NCI-H82 (cell line): ENCODE measurements at regions not wholly inside any gene's neighbourhood (a gene's known extent, or its start where the extent isn't known, plus 50 kb on each side); places are given as distances from the start of the nearest gene placed in this dataset.
"Not testable (repeated sequence)": the region's sequence is repeated elsewhere in the genome, so short reads cannot be mapped to it uniquely, and the experiment has no call there.

Experiments used
- DNase-seq: peaks from one replicate; lab custom pipeline; 2025; lab: John Stamatoyannopoulos, UW

DNA sequence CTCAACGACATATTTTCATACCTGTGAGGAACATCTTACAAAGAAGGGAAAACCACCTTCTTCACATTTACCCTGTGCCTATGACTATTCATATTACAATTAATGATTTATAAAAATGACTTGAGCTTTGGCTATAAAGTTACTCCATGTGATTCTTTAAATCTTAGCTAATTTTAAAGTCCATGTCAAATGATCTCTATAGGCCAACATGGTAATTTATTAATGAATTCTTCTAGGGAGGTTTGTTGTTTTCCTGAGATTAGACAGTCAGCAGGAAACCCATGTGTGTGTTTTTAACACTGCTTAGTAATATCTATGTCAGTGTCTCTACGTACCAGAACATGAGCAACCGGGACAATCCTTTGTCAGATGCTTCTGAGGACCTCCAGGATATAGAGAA lies 307.3 kb downstream of the IPMK start:
- DNase-seq: no peak

DNA sequence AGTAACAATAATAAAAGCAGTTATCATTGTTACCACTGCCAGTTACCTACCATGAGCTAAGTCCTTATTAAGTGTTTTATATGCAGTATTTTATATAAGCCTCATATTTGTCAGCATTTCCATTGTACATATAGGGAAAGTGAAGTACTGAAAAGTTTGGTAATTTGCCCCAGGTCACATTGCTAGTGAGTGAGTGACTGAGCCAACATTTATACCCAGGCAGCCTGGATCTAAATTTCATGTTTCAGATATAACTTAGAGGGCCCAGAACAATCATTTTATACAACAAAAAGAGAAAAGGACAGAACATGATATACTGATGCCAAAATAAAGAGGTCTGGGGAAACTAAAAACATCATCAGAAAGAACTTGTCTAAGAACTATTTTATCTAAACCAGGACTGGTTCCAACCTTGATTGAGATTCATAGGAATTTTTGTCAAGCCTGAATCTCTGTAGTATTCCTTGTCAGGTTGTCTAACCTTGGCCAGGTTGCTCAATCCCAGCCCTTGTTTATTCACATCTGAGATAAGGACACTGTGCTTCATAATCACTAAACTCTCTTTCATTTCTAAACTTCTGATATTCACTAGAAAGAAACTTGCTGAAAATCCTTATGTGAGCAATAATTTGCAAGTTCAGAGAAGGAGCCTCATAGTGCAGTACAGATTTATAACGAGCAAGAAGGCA lies 308.2 kb downstream of the IPMK start:
- no peak for DNase-seq

DNA sequence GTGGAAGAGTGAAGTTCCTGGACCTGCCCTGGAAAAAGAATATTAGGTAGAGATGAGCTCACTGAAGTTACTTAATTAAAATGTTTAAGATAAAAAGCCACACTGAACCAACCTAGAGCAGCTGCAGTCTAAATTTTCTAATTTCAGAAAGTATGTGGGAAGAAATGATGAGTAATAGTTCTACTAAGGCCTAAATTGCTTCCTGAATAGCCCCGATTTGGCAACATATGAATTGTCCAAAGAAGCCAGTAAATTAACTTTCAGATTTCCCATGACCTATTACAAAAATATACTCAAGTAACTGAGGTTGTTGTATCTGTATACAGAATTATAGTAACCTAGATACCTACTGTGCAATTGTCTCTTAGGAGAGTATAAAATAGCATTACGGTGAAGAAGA lies 312.6 kb downstream of the IPMK start:
- DNase-seq: no peak

DNA sequence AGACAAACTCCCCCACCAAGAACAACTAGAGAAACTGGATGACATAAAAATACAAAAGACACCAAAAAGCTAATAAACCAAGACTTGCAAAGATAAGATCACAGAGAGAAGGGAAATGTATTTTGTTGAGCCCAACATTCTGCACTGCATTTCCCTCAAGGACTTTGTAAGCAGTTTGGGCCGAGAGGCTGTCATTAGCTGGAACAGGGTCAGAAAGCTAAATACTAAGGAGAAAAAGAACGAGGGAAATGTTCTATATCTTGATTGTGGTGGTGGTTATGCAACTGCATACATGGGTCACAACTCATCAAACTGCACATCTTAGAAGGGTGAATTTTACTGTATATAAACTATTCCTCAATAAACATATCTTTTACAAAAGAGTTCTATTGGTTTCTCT lies 315.0 kb downstream of the IPMK start:
- DNase-seq: no peak

DNA sequence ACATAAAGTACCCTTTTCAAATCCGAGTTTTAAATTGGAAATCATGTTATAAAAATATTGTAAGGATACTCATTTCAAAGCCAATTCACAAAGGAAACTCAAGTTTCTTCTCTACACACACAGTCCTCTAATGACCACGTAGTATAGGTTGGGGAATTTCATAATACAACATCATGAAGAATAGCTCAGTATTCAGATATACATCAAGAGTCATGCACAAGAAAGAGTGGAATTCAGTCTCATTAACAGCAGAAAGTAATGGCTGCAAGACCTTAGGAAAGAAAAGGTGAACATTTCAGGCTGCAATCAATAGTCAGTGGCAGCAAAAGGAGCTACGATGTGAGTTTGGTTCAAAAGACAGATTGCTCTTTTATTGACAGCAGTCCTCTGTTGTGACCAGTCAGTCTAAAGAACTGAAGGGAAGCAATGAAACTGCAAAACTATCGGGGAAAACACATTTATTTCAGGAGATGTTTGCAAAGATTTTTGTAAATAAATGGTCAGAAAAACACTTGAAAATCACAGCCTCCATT lies 317.2 kb downstream of the IPMK start:
- no peak for DNase-seq

DNA sequence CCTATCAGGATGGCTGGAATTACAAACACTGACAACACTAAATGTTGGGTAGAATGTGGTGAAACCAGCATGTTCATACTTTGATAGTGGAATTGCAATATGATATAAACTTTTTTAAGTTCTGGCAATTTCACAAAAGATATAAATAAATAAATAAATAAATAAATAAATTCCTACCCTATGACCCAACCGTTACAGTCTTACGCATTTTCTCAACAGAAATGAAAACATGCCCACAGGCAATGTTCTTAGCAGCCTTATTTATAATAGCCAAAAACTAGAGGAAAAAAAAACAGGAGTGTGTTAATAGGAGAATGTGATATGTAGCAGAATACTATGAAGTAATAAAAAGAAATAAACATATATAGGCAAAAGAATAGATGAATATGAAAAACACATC lies 318.9 kb downstream of the IPMK start:
- DNase-seq: no peak

DNA sequence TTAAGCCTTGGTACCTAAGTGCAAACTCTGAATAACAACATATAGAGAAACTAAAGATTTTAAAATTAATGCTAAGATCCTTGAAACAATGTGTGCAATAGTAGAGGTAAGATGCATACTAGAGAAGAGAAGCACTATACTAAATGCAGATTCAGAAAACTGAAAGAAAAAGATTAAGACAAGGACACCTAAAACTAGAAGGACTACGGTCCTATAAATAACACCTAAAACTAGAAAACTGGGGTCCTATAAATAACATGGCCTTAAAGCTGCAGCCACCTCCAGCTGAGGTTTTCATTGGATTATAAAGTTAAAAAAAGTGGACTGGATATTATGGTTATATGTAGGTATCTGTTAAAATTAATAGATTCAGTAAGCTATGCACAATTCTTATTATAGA lies 320.9 kb downstream of the IPMK start:
- DNase-seq: no peak

DNA sequence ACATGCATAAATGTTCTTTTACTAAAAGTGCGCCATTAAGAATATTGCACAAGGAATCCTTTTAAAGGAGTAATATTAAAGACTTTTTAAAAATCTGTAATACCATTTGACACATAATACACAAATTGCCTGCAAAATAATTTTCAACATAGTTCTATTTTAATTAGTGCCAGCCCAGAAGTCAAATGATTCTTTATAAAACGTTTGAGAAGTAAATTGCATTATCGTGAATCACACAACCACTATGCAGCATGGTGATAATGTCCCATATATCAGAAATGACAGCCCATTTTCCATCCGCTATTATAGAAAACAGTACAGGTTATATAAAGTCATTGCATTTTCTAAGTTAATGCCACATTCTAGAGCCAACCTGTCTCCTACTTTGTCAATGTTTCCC lies 324.0 kb downstream of the IPMK start:
- no peak for DNase-seq

DNA sequence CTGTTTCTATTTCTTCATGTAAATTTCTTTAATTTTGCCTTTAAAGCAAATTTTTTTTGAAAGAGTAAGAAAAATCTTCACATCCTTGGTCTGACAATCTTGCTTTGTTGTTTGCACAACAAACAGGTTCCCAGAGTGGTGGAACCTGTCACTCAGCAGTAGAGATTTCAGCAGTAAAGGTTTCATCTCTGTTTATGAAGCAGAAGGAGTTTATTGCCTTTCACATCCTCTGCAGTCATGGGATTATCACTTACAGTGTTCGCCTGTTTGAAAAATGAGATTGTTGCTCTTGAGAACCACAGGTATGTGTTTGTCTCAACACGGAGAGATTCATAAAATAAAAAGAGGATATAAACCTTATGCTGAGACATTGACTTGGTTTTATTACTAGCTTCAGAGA lies 342.6 kb downstream of the IPMK start:
- no peak for DNase-seq

DNA sequence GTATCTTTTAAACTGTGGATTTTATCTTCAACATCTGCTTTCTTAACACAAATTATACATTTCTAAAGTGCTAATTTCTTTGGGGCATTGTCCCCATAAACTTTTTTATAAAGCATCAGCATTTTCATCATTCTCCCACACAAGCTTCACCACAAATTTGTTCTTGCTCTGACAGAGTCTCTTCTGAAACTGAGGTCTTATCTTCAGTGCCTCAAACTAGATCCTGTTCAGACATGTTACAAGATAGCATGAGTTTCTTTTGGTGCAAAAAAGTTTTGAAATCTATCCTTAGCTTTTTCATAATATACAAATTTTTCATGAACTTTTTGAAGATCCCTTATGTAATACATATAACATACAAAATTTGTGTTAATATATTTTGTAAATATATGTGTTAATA lies 346.6 kb downstream of the IPMK start:
- DNase-seq: no peak

DNA sequence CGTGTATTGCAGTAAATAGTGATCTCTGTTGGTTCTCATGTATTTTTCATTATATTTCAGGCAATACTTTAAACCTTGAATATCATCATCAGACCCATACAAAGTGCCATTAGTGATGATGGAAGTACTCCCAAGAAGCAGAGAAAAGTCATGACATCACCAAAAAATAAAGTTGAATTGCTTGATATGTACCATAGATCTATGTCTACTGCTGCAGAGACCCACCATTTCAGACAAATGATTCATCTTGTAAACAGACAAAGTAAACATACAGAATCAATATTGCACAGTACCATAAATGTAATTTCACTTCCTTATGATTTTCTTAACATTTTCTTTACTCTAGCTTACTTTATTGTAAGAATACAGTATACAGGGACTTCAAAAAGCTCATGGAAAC lies 347.8 kb downstream of the IPMK start:
- DNase-seq: no peak

DNA sequence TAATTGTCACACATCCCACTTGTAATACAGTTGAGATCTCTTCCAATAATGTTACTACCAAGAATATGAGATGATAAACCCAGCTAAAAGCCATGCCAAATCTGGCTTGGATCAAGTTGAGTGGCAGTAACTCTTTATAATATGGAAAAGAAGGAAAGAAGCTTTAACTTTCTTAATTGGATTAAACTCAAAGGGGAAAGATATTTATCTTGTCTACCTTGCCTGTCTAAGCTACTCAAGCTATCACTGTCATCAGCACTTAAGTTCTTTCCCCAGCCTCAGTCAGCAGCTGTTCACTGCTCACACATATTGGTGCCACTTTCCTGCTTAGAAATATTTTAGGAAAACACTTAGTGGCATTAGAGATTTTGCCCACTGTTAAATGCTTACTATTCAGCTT lies 350.7 kb downstream of the IPMK start:
- peak; percentile 93 for DNase-seq

DNA sequence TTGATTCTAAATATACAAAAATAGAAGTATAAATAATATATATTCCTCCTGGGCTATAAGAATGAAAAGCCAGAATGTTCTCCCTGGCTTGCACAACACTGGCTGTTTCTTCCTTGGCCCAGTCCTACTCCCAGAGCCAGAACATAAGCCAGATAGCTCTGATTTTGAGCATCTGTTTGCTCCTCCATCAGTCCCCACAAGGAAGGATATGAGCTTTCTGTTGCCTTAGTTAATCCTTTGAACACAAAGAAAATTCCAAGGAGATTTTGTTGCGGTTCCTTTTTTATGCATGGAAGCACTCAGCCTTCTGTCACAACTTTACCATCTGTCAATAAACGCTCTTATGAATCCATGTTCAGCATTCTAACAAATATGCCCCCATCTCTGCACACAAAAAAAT lies 361.8 kb downstream of the IPMK start:
- peak; percentile 91 for DNase-seq

DNA sequence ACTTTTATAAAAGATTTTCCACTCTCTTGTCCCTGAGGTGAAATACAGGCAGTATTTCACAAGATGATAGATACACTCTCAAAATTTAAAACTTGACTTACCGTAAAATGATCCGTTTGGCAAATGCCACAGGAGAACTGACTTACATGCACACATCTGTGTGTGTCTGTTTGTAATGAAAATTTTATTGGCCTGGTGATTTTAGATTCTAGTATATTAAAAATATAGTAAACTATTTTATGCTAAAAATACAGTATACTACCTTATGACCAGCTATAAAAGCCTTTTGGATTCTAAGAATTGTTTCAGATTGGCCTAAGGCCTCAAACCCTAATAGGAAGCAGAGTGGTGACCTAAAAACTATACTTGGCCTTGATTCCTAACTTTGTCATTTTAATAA lies 362.7 kb downstream of the IPMK start:
- DNase-seq: no peak

DNA sequence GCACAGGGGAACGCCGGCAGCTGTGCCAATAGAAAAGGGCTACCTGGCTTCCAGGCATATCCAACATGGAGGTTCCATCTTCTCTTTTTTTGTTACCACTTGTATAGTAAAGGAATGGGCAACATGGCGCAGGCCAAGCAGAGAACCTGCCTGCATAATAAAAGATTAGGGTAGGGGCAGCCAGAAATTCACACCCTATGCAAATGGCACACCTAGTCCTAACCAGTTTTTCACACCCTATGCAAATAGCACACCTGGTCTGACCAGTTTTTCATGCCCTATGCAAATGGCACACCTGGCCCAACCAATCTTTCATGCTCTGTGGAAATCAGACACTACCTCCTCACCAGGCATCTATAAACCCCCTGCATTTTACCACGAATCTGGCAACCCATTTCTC lies 369.5 kb downstream of the IPMK start:
- DNase-seq: no peak

DNA sequence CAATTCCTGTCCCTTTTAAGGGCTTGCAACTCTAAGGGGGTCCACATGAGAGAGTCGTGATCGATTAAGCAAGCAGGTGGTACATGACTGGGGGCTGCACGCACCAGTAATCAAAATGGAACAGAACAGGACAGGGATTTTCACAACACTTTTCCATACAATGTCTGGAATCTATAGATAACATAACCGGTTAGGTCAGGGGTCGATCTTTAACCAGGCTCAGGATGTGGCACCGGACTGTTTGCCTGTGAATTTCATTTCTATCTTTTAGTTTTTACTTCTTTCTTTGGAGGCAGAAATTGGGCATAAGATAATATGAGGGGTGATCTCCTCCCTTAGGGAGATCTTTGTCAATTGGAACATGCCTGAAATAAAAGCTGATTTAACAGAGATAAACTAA lies 370.1 kb downstream of the IPMK start:
- no peak for DNase-seq

DNA sequence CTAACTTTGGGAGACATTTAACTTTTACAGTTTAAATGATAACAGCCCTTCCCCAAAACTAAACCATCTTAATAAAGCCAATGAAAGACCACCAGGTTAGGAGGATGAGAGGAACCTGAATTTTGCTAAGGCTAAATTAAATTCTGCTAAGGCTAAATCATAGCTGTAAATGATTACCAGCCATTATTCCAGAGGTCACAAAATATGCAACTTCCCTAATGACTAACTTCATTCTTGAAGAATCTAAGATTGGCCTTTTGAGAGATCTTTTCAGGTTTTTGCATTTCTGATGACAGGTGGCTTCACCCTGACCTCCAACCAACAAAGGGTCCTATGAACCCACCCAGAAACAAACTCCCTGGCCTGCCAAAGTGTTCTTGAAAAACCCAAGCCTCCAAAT lies 373.3 kb downstream of the IPMK start:
- DNase-seq: no peak

DNA sequence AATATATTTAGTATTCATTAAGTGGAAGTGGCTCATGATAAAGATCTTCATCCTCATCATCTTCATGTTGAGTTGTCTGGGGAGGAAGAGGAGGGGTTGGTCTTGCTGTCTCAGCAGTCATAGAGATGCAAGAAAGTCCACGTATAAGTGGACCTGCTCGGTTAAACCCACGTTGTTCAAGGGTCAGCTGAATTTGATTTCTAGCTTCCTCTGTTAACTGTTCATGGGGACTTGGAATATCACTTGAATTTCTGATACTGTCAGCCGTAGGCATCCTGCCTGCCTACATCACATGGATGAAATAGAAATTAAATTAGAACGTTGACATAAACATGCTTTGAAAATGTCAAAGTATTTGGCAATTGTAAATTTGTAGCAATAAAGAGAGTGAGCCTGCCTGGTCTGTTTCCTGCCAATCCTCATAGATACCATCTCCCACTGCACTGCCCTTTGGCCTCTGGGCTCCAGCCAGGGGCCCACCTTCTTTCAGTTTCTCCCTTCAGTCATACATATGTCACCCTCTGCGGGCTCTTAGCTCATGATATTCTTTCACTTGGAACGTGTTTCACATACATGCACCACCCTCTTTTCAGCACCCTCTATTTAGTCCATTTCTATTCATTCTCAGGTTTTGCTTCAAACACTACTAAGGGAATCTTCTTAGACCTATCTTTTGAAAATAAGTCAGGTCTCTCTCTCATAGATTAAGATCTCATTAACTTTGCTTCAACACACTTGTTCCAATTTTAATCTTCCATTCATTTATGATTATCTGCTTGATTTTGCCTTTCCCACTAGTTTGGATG lies 376.3 kb downstream of the IPMK start:
- DNase-seq: no peak

DNA sequence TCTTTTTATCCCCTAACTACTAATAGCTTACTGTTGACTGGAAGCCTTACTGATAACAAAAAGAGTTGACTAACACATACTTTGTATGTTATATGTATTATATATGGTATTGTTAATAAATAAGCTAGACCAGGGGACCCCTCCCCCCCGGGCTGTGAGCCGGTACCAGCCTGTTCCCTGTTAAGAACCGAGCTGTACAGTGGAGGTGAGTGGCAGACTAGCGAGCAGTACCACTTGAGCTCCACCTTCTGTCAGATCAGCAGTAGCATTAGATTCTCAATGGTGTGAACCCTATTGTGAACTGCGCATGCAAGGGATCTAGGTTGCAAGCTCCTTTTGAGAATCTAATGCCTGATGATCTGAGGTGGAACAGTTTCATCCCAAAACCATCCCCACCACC lies 377.0 kb downstream of the IPMK start:
- DNase-seq: no peak

DNA sequence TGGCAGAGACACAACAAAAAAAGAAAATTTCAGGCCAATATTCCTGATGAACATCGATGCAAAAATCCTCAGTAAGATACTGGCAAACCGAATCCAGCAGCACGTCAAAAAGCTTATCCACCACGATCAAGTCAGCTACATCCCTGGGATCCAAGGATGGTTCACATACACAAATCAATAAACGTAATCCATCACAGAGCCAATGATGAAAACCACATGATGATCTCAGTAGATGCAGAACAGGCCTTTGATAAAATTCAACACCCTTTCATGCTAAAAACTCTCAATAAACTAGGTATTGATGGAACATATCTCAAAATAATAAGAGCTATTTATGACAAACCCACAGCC lies 382.1 kb downstream of the IPMK start:
- not testable (repeated sequence) for DNase-seq

DNA sequence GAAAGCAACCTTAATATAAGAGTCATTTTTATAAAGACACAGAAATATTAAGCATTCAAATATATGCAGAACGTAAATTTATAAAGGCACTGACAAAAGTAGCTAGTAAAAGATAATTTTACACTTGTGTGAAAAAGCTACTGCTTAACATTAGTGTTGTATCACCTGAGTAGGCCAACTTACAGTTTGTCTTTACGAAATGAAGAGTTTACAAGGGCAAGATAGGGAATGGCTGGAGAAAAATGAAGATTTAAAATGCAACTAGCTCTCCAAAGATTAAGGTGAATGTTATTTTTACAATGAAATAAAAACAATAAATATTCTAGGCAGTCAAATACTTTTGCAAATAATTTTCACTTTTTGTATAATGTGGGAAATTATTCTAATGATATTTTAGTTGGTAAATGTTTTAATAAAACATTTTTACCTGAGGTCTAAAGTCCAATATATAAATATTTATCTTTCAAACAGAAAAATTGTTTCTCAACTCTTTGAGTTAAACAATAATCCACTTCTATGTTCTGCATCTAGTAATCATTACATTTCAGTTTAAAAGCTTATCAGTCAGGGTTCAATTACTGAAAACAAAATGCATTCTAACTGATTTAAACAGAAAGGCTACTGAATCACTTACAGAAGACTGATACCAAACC lies 382.6 kb downstream of the IPMK start:
- no peak for DNase-seq

DNA sequence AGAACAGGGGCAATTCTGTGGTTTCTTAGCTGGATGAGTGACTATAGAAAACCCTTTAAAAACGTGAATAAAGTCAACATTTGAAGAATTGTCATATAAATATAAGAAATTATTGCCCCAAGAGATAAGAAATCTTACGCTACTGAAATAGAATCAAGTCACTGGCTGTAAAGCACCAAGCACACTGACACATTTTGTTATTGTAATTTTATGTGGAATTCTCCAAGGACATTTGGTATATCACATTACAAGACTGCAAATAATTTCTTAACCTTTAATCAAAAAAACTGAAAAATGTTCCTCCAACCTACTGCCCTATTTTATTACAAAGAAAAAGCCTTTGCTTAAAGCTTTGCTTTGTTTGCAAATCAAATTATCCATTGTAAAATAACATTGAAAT lies 383.3 kb downstream of the IPMK start:
- no peak for DNase-seq
